HL-60 (cell line): ENCODE measurements at regions not wholly inside any gene's neighbourhood (a gene's known extent, or its start where the extent isn't known, plus 50 kb on each side); places are given as distances from the start of the nearest gene placed in this dataset.

Experiments used
- GABPA ChIP-seq: IDR thresholded peaks from 2 replicates; pipeline ENCODE4 v1.6.1; 2012; ENCODE audit warnings: low read depth
- POLR2AphosphoS5 ChIP-seq: IDR thresholded peaks from 2 replicates; pipeline ENCODE4 v1.6.1; 2012; ENCODE audit warnings: low read depth
- REST ChIP-seq: IDR thresholded peaks from 2 replicates; pipeline ENCODE4 v1.6.1; 2012; ENCODE audit warnings: low read depth; ENCODE audit not compliant: insufficient replicate concordance
- TF ChIP-seq, protein P1 (sequence below): IDR thresholded peaks from one replicate; pipeline ENCODE4 v1.5.1; 2011; ENCODE audit warnings: low read length, control low read depth, inconsistent platforms; ENCODE audit not compliant: insufficient read depth

DNA sequence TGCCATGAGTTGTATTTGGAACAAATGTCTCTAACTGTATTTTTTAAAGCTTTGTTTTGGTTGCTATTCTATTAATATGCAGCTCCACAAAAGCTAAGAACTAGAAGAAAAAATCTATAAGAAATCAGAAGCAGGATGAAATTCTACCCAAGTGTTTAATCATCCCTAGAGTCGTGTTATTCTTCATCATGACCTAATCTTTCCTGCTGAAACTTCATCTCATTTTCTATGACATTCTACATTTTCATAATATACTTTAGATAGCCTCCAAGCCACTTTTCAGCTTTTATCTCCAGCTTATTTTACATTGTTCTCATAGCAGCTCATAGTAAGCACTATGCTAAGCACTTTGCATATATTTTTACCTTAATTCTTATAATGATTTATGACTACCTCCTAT is 302.8 kb downstream of the FOXO1 start:
- TF ChIP-seq, protein P1, sequence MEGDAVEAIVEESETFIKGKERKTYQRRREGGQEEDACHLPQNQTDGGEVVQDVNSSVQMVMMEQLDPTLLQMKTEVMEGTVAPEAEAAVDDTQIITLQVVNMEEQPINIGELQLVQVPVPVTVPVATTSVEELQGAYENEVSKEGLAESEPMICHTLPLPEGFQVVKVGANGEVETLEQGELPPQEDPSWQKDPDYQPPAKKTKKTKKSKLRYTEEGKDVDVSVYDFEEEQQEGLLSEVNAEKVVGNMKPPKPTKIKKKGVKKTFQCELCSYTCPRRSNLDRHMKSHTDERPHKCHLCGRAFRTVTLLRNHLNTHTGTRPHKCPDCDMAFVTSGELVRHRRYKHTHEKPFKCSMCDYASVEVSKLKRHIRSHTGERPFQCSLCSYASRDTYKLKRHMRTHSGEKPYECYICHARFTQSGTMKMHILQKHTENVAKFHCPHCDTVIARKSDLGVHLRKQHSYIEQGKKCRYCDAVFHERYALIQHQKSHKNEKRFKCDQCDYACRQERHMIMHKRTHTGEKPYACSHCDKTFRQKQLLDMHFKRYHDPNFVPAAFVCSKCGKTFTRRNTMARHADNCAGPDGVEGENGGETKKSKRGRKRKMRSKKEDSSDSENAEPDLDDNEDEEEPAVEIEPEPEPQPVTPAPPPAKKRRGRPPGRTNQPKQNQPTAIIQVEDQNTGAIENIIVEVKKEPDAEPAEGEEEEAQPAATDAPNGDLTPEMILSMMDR, result no peak
- TF ChIP-seq REST (no peak), GABPA (no peak), POLR2AphosphoS5 (no peak)
